ENCODE measurements at regions not wholly inside any gene's neighbourhood (a gene's known extent, or its start where the extent isn't known, plus 50 kb on each side); places are given as distances from the start of the nearest gene placed in this dataset.

- Histone ChIP-seq H3K9ac (replicated peaks in 1 of 4; ENCODE audit: extremely low read depth in 1 of 4, low read depth in 3 of 4, low read length in 3 of 4) (no peak overlapping the region), H3K79me1 (ENCODE audit: low read depth, low read length) (no peaks in the 10 kb centered on the region), H2BK20ac (ENCODE audit: low read length) (no peak overlapping the region), H2BK15ac (ENCODE audit: low read length) (no peak overlapping the region), H3K4me3 (ENCODE audit: extremely low read depth in 1 of 4, insufficient read depth in 2 of 4, low read depth in 3 of 4, low read length in 4 of 4) (no peak overlapping the region), H3K56ac (replicated peaks; ENCODE audit: insufficient read length, low read depth, low read length) (no peak overlapping the region), H2BK120ac (replicated peaks; ENCODE audit: low read depth, low read length) (no peak overlapping the region), H3K36me3 (ENCODE audit: control insufficient read depth in 2 of 4, insufficient read depth in 4 of 4, low read length in 3 of 4) (no peaks in the 10 kb centered on the region), H3K4me2 (ENCODE audit: insufficient read depth in 1 of 2, low read depth in 2 of 2, low read length in 2 of 2) (no peak overlapping the region), H4K5ac (ENCODE audit: insufficient read length, low read depth, low read length) (no peak overlapping the region), H3K14ac (ENCODE audit: insufficient read length) (no peak overlapping the region), H4K8ac (ENCODE audit: extremely low read depth, insufficient read depth, low read length) (no peak overlapping the region), H4K91ac (replicated peaks; ENCODE audit: insufficient read length, low read length) (no peak overlapping the region), H3K18ac (ENCODE audit: extremely low read depth, low read length) (no peak overlapping the region), H3K4ac (replicated peaks; ENCODE audit: insufficient read length, low read depth, low read length) (no peak overlapping the region), H3K4me1 (replicated peaks in 1 of 4; ENCODE audit: control insufficient read depth in 3 of 4, insufficient read depth in 4 of 4, low read length in 3 of 4) (no peaks in the 10 kb centered on the region; a peak in 1 of 7 replicates), H3K27me3 (replicated peaks in 1 of 4; ENCODE audit: control insufficient read depth in 3 of 4, extremely low read depth in 1 of 4, insufficient read depth in 3 of 4, low read length in 3 of 4) (no peaks in the 10 kb centered on the region), H3K27ac (ENCODE audit: low read depth, low read length) (no peak overlapping the region), H3K23me2 (ENCODE audit: low read depth, low read length) (no peaks in the 10 kb centered on the region), H2AFZ (ENCODE audit: low read length) (no peak overlapping the region), H3K79me2 (ENCODE audit: control insufficient read depth in 1 of 2, insufficient read depth in 2 of 2, low read length in 2 of 2) (no peaks in the 10 kb centered on the region), H2BK12ac (ENCODE audit: low read depth, low read length) (no peak overlapping the region), H2AK5ac (ENCODE audit: low read depth, low read length) (no peak overlapping the region), H4K20me1 (replicated peaks in 1 of 2; ENCODE audit: control insufficient read depth in 1 of 2, insufficient read depth in 2 of 2, low read length in 2 of 2) (no peaks in the 10 kb centered on the region), H3K23ac (ENCODE audit: insufficient read length) (no peak overlapping the region), H3K9me3 (ENCODE audit: insufficient read depth in 2 of 2, low read depth in 1 of 2, low read length in 1 of 2) (no peaks in the 10 kb centered on the region), H2BK5ac (ENCODE audit: low read depth, low read length) (no peak overlapping the region)
- ChIA-PET POLR2A (ENCODE audit: partially characterized antibody) (no interaction called here), CTCF (ENCODE audit: partially characterized antibody) (interaction anchor here (0.6 to 0.8 kb wide), 4 partner anchors 21 to 1183 kb away, joined by 3 to 4 read pairs (median 4); no protein-coding TSS in a partner anchor)
- DNase-seq (ENCODE audit: low read depth in 1 of 2, low spot score in 2 of 2) (no peak), FAIRE-seq (no peak)
- TF ChIP-seq NANOG (IDR thresholded peaks at IDR 0.05; ENCODE audit: insufficient read depth, low read depth, low read length, poor library complexity, severe bottlenecking) (no peak), POLR2AphosphoS5 (IDR thresholded peaks at IDR 0.05; ENCODE audit: low read depth, low read length) (no peak)
These were observed 477.1 kb upstream of the NR2F2 start for GRCh38 chr15:95853350-95853749.

All from H1 (cell line).